ENCODE measurements at regions not wholly inside any gene's neighbourhood (a gene's known extent, or its start where the extent isn't known, plus 50 kb on each side); places are given as distances from the start of the nearest gene placed in this dataset.

DNA sequence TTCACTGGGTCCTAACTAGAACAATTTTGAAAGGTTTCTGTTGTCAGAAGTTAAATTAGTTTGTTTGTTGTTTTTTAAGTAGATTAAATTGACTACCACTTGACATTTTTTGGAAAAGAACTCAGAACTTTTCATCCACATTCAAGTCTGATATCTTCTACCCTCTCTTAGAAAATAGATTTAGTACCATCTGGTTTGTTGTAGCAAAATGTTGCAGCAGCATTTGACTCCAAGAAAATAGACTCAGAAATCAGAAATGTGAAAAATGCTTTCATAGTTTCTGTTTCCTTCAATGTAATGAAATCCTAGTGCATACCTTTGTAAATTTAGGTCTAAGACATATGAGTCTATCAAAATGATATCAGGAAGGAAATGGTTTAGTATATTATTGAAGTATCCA is 256.3 kb upstream of the CLEC14A start:
- H3K27me3 ChIP-seq = no peaks in the 10 kb centered on the region
- H3K4me1 ChIP-seq = no peaks in the 10 kb centered on the region
- H3K27ac ChIP-seq = no peak overlapping the region
- no peaks in the 10 kb centered on the region for H3K36me3 ChIP-seq
- DNase-seq = no peak
- no peak overlapping the region for H3K4me3 ChIP-seq
- H3K9me3 ChIP-seq = no peaks in the 10 kb centered on the region
- TF ChIP-seq POLR2A (IDR thresholded peaks at IDR 0.05) = no peak
- TF ChIP-seq CTCF (IDR thresholded peaks at IDR 0.05) = no peak
- intact Hi-C loops (cut with DNase I) = no loop called here

DNA sequence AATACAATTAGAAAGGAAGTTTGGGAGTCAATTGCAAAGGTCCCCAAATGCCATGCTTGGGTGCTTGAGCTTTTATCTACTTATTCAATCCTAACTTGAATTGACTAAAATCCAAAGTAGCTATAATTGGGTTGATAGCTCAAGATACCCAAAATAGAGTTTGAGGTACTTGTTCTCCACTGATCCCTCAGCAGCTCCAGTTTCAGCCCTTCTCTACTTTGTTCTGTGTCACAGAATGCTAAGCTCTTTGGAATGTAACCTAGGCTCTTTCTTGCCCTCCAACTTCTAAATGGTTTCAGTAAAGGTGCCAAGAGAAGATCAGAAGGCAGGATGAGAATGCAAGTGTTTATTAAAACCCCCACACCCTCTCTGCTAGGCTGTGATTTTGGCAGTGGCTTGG is 251.4 kb upstream of the CLEC14A start:
- H3K36me3 ChIP-seq = no peaks in the 10 kb centered on the region
- intact Hi-C loops (cut with DNase I) = no loop called here
- no peaks in the 10 kb centered on the region for H3K27me3 ChIP-seq
- no peaks in the 10 kb centered on the region for H3K4me1 ChIP-seq
- no peaks in the 10 kb centered on the region for H3K9me3 ChIP-seq
- DNase-seq = no peak
- TF ChIP-seq POLR2A (IDR thresholded peaks at IDR 0.05) (no peak), CTCF (IDR thresholded peaks at IDR 0.05) (no peak)
- H3K4me3 ChIP-seq = no peak overlapping the region
- no peak overlapping the region for H3K27ac ChIP-seq

GRCh38 chr14:38505973-38506249 is 250.0 kb upstream of the CLEC14A start:
- Histone ChIP-seq H3K9me3 (no peaks in the 10 kb centered on the region), H3K27ac (no peak overlapping the region), H3K27me3 (no peaks in the 10 kb centered on the region), H3K4me1 (no peaks in the 10 kb centered on the region), H3K36me3 (no peaks in the 10 kb centered on the region), H3K4me3 (no peak overlapping the region)
- WGBS, 2 donors = 24 to 38% methylated on average over 1 of the region's 1 CpG
- DNase-seq = no peak
- intact Hi-C loops (cut with DNase I) = no loop called here
- TF ChIP-seq POLR2A (IDR thresholded peaks at IDR 0.05) (no peak), CTCF (IDR thresholded peaks at IDR 0.05) (no peak)

GRCh38 chr14:38505221-38505972 is 249.5 kb upstream of the CLEC14A start:
- DNase-seq = no peak
- intact Hi-C loops (cut with DNase I) = no loop called here
- TF ChIP-seq CTCF (IDR thresholded peaks at IDR 0.05) (no peak), POLR2A (IDR thresholded peaks at IDR 0.05) (no peak)
- Histone ChIP-seq H3K27ac (no peak overlapping the region), H3K9me3 (no peaks in the 10 kb centered on the region), H3K4me1 (no peaks in the 10 kb centered on the region), H3K27me3 (no peaks in the 10 kb centered on the region), H3K4me3 (no peak overlapping the region), H3K36me3 (no peaks in the 10 kb centered on the region)
- 21 to 30% methylated on average over 2 of the region's 2 CpGs for WGBS, 2 donors

DNA sequence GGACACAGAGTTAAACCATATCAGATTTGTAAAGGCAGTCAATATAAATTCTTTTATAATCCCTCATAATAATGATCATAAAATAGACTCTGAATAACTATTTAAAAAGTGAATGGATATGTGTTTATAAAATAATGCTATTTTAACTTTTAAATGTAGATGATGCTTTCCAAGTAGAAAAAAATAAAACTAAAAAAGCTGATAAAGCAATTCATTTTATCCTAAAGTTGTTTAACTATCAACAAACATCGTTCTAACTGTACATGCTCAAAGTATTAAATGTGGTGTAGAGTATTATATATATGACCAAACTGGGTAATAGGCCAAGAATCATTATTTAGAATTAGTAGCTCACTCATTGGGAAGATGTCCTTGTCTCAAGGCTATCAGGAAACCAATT is 248.3 kb upstream of the CLEC14A start:
- no peaks in the 10 kb centered on the region for H3K4me1 ChIP-seq
- no peak overlapping the region for H3K27ac ChIP-seq
- TF ChIP-seq POLR2A (IDR thresholded peaks at IDR 0.05) = no peak
- TF ChIP-seq CTCF (IDR thresholded peaks at IDR 0.05) = no peak
- WGBS, 2 donors = 54 to 63% methylated on average over 1 of the region's 1 CpG
- H3K4me3 ChIP-seq = no peak overlapping the region
- H3K9me3 ChIP-seq = no peaks in the 10 kb centered on the region
- intact Hi-C loops (cut with DNase I) = no loop called here
- DNase-seq = no peak
- H3K36me3 ChIP-seq = no peaks in the 10 kb centered on the region
- H3K27me3 ChIP-seq = no peaks in the 10 kb centered on the region
